ENCODE measurements at regions not wholly inside any gene's neighbourhood (a gene's known extent, or its start where the extent isn't known, plus 50 kb on each side); places are given as distances from the start of the nearest gene placed in this dataset.
A peak's percentile ranks its signal among the peaks of the same experiment; 100 is the strongest.

DNA sequence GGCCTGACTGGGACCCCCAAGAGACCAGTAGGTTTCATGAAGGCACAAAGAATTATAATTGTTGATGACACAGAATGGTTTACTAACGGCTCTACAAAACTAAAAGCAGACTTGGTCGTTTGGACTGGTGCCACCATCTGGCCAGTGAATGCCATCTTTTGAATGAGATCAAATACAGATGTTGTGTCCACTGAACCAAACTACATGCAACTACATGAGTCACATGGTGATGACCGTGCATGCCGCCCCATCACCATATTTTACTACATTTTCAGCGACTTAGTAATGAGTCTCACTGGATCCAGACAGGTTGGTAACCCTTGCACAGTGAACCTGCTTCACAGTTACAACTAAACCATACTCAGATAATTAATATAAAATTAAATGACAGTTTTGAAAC, 803.3 kb downstream of the DIPK2A start:
- no peak for TF ChIP-seq CTCF (IDR thresholded peaks at IDR 0.05)
- TF ChIP-seq POLR2A (IDR thresholded peaks at IDR 0.05): no peak
- no peak for DNase-seq (ENCODE audit: low spot score in 2 of 2)
- 61 to 71% methylated on average over 5 of the region's 5 CpGs for WGBS, 2 donors

DNA sequence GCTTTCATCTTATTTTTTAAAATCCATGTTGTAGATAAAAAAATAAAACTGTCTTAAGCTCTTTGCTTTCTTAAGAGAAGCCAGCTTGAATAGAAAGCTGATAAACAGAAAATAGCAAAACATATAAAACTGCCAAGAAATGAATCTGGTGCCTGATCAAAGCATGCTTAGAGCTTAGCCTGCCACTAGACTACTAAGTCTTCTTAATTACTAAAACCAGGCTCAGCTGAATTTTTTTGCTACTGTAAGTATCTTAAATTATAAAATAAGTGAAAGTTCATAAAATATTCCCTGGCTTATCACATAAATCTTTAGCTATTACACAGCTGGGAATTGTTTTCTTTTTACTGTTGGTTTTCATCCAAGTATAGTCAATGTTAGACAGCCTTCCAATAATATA, 803.9 kb downstream of the DIPK2A start:
- no peak overlapping the region for H3K4me3 ChIP-seq (ENCODE audit: low read depth, poor library complexity, severe bottlenecking)
- TF ChIP-seq CTCF (IDR thresholded peaks at IDR 0.05): no peak
- TF ChIP-seq POLR2A (IDR thresholded peaks at IDR 0.05): no peak
- intact Hi-C loops (cut with DNase I; ENCODE audit: low total_unique reads): no loop called here
- no peak for DNase-seq (ENCODE audit: low spot score in 2 of 2)

More for the DNA sequence above, 803.3 kb downstream of the DIPK2A start:
- intact Hi-C loops (cut with DNase I; ENCODE audit: low total_unique reads): no loop called here
- no peak overlapping the region for H3K4me3 ChIP-seq (ENCODE audit: low read depth, poor library complexity, severe bottlenecking)

- H3K4me3 ChIP-seq (ENCODE audit: low read depth, poor library complexity, severe bottlenecking): no peak overlapping the region
- TF ChIP-seq CTCF (IDR thresholded peaks at IDR 0.05) (no peak), POLR2A (IDR thresholded peaks at IDR 0.05) (no peak)
- intact Hi-C loops (cut with DNase I; ENCODE audit: low total_unique reads): no loop called here
- 69 to 75% methylated on average over 2 of the region's 2 CpGs for WGBS, 2 donors
- no peak for DNase-seq (ENCODE audit: low spot score in 2 of 2)
Measured at GRCh38 chr3:144777906-144778305, 806.3 kb downstream of the DIPK2A start.

- intact Hi-C loops (cut with DNase I; ENCODE audit: low total_unique reads): no loop called here
- H3K4me3 ChIP-seq (ENCODE audit: low read depth, poor library complexity, severe bottlenecking): no peak overlapping the region
- TF ChIP-seq POLR2A (IDR thresholded peaks at IDR 0.05): no peak
- no peak for TF ChIP-seq CTCF (IDR thresholded peaks at IDR 0.05)
- WGBS, 2 donors: 90 to 93% methylated on average over 9 to 10 of the region's 10 CpGs
- peak in 1 of 2 donors; percentile 70 for DNase-seq (ENCODE audit: low spot score in 2 of 2)
Measured at GRCh38 chr3:144791034-144791433, 819.4 kb downstream of the DIPK2A start.

DNA sequence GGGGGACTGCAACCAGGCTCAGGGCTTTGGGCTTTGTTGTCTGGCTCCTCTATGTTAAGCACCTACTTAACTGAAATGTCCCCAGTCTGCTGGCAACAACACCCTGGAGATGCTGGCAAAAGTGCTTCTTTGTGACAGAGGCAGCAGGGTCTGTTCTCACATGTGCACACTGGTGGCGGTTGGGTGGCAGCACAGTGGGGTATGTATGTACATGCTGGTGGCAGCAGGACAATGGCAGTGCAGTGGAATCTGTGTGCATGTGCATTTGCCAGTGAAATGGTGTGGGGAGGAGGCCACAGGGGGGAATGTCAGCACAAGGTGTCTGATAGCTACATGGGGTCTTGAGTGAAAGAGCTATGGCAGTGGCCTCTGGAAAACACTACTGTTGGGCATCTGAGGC, 830.3 kb downstream of the DIPK2A start:
- no peak for DNase-seq (ENCODE audit: low spot score in 2 of 2)
- no peak for TF ChIP-seq POLR2A (IDR thresholded peaks at IDR 0.05)
- no peak for TF ChIP-seq CTCF (IDR thresholded peaks at IDR 0.05)
- intact Hi-C loops (cut with DNase I; ENCODE audit: low total_unique reads): no loop called here
- WGBS, 2 donors: 86 to 100% methylated on average over 1 of the region's 1 CpG
- H3K4me3 ChIP-seq (ENCODE audit: low read depth, poor library complexity, severe bottlenecking): no peak overlapping the region

DNA sequence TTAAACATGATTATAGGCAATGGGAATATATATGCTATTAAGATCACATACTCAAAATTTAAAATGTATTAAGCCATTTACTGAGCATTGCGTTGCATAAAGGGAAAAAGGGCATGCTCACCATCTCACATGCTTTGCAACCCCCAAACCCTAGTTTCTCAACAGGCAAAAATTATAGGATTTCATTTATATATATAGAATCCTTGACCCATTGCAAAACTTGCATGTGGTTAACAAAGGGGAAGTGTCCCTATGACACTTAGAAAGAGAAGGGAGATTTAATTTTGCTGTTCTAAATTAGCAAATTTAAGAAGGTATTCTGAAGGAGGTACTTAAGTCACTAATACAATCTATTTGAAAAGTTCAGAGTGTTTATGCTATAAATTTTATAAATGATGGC, 837.8 kb downstream of the DIPK2A start:
- TF ChIP-seq POLR2A (IDR thresholded peaks at IDR 0.05): no peak
- TF ChIP-seq CTCF (IDR thresholded peaks at IDR 0.05): no peak
- DNase-seq (ENCODE audit: low spot score in 2 of 2): no peak
- no peak overlapping the region for H3K4me3 ChIP-seq (ENCODE audit: low read depth, poor library complexity, severe bottlenecking)
- 83 to 100% methylated on average over 1 of the region's 1 CpG for WGBS, 2 donors
- intact Hi-C loops (cut with DNase I; ENCODE audit: low total_unique reads): no loop called here

All from lower leg skin (tissue), 4 donors.